C4-2B (cell line): ENCODE measurements at regions not wholly inside any gene's neighbourhood (a gene's known extent, or its start where the extent isn't known, plus 50 kb on each side); places are given as distances from the start of the nearest gene placed in this dataset.

Experiments
- CTCF ChIP-seq: fragments of 450-650 bp; conservative IDR thresholded peaks from 2 replicates; pipeline ENCODE4 v1.5.1; 2017; ENCODE audit warnings: mild to moderate bottlenecking
- ZFX ChIP-seq: fragments of 450-650 bp; IDR thresholded peaks from 2 replicates; pipeline ENCODE4 v1.6.1; 2017

GRCh38 chr1:208895820-208896219 lies 651.6 kb upstream of the PLXNA2 start:
- no peak for TF ChIP-seq CTCF
- no peak for TF ChIP-seq ZFX
